HG02885 (cell line): ENCODE measurements at regions not wholly inside any gene's neighbourhood (a gene's known extent, or its start where the extent isn't known, plus 50 kb on each side); places are given as distances from the start of the nearest gene placed in this dataset.
A peak's percentile ranks its signal among the peaks of the same experiment; 100 is the strongest.
"Not testable (repeated sequence)": the region's sequence is repeated elsewhere in the genome, so short reads cannot be mapped to it uniquely, and the experiment has no call there.

ENCODE experiments used
- ATAC-seq: cut with Tn5 transposase; IDR thresholded peaks from one replicate; pipeline ENCODE4 v1.9.1; 2021; ENCODE audit warnings: mild to moderate bottlenecking; ENCODE audit not compliant: unreplicated experiment, poor library complexity

GRCh38 chr2:183963609-183964008 lies 634.7 kb upstream of the ZNF804A start:
- no peak for ATAC-seq

GRCh38 chr2:183964565-183964964 lies 633.8 kb upstream of the ZNF804A start:
- no peak for ATAC-seq

GRCh38 chr2:183967756-183968155 lies 630.6 kb upstream of the ZNF804A start:
- ATAC-seq: peak; percentile 83

- not testable (repeated sequence) for ATAC-seq
Observed at GRCh38 chr2:183975676-183976075, 622.7 kb upstream of the ZNF804A start.

- no peak for ATAC-seq
Observed at GRCh38 chr2:183984871-183985270, 613.5 kb upstream of the ZNF804A start.

GRCh38 chr2:183991968-183992367 lies 606.4 kb upstream of the ZNF804A start:
- ATAC-seq: no peak

GRCh38 chr2:183993052-183993451 lies 605.3 kb upstream of the ZNF804A start:
- ATAC-seq: peak; percentile 66

- ATAC-seq: no peak
Observed at GRCh38 chr2:183995632-183996031, 602.7 kb upstream of the ZNF804A start.

- no peak for ATAC-seq
Observed at GRCh38 chr2:183996825-183997793, 601.2 kb upstream of the ZNF804A start.

- peak; percentile 88 for ATAC-seq
Observed at GRCh38 chr2:183998041-183998796, 600.1 kb upstream of the ZNF804A start.

- ATAC-seq: peak; percentile 24
Observed at GRCh38 chr2:183998797-183999190, 599.5 kb upstream of the ZNF804A start.

- ATAC-seq: peak; percentile 90
Observed at GRCh38 chr2:184004289-184004947, 593.9 kb upstream of the ZNF804A start.

GRCh38 chr2:184004948-184005672 lies 593.2 kb upstream of the ZNF804A start:
- ATAC-seq: peak; percentile 56

- no peak for ATAC-seq
Observed at GRCh38 chr2:184006998-184007397, 591.3 kb upstream of the ZNF804A start.

GRCh38 chr2:184026961-184027360 lies 571.4 kb upstream of the ZNF804A start:
- no peak for ATAC-seq

GRCh38 chr2:184030245-184030644 lies 568.1 kb upstream of the ZNF804A start:
- no peak for ATAC-seq

GRCh38 chr2:184030989-184031388 lies 567.3 kb upstream of the ZNF804A start:
- ATAC-seq: no peak

GRCh38 chr2:184031402-184032147 lies 566.8 kb upstream of the ZNF804A start:
- peak; percentile 62 for ATAC-seq

- ATAC-seq: no peak
Observed at GRCh38 chr2:184032983-184033382, 565.3 kb upstream of the ZNF804A start.
